GM19452 (cell line): ENCODE measurements at regions not wholly inside any gene's neighbourhood (a gene's known extent, or its start where the extent isn't known, plus 50 kb on each side); places are given as distances from the start of the nearest gene placed in this dataset.

ENCODE experiments used
- ATAC-seq: cut with Tn5 transposase; IDR thresholded peaks from one replicate; pipeline ENCODE4 v1.9.1; 2021; ENCODE audit not compliant: unreplicated experiment

DNA sequence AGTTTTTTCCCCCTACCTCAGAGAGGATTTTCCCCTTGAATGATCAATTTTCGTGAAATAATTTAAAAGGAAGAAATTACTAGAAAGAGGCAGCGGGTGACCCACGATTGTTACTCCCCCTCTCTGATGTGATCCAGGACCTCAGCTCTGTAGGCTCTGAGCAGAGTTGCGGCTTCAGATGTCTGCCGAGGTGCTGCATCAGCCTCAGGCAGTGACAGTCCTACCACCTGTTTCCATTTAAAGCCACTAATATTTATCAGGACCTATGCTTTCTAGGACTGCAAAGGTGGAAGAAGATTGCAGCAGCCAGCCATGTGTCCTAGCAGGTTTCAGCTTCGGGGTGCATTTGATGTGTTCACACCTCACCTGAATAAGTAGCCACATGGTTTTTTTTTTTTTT is 294.8 kb upstream of the C2CD4B start:
- ATAC-seq, result no peak

DNA sequence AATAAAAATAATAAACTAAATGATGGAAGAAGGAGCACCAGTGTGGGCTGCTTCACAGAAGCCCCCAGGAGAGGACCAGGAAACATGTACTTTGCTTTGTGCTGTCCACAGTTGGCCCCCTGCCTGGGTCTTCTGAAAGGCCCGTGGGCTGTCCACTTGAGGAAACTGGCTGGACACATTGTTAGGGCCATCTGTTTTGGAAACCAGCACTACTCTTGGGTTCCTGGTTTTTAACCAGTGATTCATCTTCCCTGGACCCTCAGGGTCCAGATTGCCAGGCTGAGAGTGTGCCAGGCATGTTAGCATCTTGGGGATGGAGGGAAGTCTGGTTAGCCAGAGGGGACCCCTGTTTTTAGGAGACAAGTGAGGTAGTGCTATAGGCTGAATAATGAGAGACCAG is 297.2 kb upstream of the C2CD4B start:
- no peak for ATAC-seq

DNA sequence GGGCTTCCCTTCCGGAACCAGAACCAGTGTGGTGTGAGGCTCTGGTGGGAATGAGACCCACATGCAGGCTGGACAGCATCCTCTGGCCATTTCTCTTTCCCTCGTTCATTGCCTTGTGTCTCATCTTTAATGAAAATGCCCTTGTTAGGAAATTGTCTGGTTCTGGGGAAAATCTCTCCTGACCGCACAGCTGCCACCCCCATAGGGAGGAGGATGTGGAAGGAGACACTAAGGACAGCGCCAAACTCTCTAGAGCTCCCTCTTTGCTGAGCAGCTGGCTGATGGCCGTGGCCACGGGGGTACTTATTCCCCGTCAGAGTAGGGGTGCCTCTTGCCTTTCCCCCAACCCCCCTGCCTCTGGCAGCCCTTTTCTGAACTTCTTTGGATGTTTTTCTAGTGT is 297.6 kb upstream of the C2CD4B start:
- no peak for ATAC-seq

DNA sequence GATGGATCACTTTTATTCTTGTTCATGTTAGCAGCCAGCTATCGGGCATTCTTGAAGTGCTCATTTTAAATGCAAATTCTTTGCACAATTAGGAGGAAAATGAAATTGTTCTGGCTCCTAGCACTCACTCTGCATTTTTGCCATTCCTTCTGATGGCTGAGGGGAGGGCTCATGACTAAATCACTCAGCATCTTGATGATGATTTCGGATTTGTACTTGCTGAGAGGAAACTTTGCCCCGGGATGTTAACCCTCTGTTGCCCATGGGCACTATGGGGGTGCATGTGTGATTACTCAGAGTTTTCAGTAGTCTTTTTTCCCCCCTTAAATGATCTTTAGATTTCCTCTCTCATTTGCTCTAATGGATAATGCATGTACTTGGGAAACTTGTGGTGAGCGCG is 299.6 kb upstream of the C2CD4B start:
- no peak for ATAC-seq

DNA sequence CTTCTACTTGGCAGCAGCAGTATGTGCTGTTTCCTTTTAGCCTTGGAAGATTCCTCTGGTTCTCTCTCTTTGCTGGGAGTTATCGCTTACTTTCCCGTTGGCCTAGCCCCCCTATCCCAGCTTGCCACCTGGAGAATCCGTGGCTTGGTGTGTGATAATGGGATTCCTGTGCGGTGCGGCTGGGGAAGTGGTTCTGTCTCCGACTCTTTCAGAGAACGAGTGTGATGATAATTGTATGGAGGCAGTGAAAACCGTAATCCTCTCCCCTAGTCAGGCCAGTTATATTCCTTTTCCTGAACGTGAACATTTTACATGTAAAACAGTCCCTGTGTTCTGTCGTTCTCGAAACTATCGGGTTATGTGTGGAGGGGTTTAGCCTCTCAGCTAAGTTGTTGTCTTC is 300.1 kb upstream of the C2CD4B start:
- ATAC-seq, result no peak

DNA sequence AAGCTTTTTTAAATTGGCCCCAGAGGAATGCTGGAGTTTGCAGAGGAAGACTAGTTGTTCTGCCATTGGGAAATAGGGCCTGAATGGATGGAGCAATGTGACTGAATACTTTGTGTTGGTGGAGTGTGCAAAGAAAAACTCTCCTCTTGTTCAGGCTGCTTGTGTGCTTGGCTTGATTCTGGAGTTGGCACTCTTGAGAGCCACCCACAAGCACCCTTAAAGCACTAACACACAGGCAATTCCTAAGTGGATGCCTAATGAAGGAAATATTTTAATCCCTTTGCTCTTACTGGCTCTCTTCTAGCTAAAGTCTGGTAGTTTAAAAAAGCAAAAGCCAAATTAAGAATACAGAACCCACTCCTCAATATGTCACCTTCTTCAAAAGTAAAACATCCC is 304.4 kb upstream of the C2CD4B start:
- no peak for ATAC-seq

DNA sequence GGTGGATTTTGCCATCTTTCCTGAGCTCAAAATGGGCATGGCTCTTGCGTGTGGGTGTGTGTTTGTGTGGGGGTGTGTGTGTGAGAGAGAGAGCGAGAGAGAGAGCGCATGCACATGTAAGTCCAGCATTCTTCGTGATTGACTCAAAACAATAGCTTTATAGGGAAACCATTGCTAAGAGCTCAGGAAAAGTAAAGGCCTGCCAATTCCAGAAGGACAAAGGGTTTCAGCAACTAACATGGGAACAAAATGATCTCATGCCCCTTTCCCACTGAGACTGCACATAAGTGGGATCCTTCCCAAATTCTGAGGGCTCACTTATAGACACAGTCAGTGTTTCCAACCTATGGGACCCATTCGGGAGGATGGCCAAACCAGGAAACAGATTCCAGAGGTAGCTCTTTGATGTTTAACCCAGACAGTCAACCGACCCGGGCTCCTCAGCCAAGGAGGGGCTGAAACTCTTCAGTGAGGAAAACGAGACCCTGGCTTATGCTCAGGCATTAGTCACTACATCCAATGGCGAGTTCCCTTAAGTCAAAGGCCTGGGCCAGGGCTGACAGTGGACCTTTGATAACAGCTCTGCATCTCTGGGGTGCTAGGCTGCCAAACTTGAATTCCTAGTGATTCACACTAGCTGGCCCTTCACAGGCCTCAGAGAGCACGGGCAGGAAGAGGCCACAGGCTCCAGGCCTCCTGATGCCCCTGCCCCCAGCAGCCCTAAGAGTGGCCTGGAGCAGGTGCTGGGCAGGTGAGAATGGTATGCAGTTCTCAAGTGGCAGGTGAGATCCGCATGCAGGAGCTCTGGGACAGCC is 305.0 kb upstream of the C2CD4B start:
- no peak for ATAC-seq

DNA sequence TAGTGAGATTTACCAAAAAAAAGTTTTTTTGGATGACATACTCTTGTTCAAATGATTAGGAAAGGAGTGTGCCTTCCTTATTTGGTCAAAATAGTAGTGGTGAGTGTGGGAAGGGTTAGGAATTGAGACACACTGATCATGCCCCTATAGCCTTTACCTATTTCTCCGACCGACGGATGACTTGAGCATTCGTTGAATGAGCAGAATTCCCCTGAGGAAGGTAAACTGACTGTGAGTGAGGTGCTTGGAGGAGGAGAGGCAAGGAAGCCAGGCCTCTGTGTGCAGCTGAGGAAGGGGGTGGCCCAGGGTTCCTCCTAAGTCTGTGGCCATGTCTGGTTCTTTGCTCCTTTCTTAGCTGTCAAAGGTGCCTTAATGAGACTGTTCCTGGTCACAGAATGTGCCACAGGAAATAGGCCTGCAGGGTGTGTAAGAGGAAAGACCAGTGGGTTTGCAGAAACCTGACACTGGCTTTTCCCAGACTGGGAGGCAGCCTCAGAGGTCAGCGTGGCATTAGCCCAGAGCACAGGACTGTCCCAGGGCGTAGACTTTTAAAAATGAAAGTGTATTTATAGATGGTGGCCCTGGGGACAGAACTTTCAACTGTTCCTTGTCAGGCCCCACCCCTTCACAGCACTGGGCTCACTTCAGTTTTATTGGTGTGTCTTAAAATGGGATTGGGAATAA is 307.7 kb upstream of the C2CD4B start:
- no peak for ATAC-seq

DNA sequence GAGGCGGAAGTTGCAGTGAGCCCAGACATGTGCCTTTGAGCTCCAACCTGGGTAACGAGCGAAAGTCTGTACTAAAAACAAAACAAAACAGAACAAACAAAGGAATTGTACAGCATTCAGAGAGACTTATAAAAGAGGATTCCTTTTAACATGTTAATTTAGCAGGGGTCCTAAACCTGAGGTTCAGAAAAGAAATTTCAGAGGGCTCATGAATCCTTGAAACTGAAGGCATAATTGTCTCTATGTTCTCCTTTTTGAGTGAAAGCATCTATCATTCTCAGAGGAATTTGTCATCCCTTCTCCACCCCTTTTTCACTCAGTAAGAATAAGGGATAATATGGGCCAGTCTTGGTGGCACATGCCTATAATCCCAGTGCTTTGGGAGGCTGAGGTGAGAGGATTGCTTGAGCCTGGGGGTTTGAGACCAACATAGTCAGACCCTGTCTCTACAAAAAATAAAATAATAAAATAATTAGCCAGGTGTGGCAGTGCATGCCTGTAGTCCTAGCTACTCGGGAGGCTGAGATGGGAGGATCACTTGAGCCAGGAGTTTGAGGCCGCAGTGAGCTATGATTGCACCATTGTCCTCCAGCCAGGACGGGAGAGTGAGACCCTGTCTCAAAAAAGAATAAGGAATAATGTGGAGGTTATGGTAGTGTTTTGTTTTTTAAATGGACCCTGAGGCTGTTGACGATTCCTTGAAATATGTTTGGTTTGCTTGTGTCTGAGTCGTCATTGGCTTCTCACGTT is 309.1 kb upstream of the C2CD4B start:
- no peak for ATAC-seq

DNA sequence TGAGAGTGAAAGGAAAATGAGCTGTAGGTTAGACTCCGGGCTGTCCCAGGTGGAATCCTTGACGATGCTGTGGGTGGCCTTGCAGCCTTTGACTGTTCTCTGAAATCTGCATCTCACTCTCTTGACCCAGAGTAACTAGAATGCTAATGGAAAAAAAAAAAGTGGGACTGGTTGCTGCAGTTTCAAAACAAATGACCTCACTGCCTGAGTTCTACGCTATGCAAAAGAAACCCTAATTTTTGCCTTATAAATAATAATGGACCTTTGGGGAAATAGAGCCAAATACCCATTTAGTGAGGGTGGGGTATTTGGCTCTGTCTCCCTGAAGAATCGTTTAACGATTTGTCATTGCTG is 309.7 kb upstream of the C2CD4B start:
- no peak for ATAC-seq

DNA sequence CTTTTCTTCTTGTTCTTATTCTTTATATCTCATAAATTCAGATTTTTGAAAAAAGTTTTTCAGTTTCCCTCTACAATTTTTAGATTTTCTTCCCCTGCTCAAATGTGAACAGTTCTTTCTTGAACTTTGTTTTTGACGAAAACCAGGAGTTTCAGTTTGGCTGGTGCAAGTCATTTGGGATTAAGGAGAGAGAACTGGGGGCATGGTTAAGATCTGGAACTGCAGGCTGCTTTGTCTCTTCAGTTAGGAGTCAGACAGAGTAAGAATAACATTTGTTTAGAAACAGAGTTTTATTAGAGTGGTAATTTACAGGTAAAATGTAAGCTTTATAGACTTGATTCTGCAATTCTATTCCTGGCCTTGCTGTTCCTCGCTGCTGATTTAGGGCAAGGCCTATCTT is 310.5 kb upstream of the C2CD4B start:
- no peak for ATAC-seq

DNA sequence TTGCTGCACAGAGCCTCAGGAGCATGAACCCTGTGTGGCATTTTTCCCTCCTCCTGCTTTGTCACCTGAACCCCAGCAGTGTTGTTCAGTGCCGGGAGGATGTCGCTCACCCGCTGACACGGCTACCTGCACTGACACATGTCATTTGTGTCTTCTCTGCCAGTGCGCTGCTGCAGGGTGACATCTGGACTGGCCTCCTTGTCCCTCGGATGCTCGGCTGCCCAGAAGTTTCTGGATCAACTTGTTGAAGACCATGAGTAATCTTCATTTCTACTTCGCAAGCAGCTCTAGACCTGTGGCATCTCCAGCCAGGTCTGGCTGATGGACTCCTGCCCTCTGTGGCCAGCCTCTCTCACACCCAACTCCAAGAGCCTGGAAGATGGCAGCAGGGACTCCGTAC is 311.1 kb upstream of the C2CD4B start:
- ATAC-seq, result no peak

DNA sequence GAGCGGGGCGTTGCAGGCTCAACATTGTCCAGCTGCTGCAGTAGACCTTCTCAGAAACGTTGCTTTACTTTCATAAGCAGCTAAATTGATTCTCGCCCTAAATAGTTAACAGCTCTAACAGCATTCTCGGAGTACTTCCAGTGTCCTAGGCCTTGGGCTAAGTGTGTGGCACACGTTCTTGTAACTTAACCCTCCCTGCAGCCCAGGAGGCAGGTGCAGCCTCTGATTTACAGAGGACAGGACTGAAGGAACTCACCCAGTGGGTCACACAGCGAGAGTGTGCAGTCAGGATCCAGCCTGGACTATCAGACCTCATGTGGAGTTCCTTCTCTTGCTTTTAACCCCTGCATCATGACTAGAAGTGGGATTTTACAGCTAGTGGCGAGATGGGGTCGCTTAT is 312.8 kb upstream of the C2CD4B start:
- ATAC-seq, result no peak

DNA sequence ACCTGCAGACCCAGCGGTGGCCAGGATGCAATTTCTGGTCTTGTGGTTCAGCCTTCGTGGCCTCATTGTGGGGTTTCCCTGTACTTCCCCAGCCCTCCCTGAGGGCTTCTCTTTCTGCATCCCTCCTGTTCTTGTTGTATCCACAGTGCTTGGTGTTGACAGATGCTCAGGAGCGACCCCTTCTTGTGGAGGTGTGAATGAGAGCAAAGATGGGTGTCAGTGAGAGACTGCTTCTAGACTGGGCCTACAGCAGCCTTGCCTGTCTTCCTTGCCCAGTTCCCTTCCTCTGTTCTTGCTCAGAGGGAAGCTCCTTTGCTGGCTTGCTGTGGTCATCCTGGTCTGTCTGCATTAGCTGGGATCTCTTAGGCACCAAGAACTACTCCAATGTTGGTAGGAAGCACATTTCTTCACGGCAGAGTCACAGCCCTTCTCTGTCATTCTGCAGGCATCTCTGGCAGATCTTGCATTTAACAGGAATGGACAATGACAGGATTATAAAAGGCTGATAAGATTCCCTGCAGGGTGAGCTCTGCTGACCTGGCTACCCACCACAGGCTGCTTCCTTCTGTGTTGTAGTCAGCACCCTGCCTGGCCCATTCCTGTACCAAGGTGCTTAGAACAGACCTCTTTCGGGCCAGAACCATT is 317.8 kb upstream of the C2CD4B start:
- peak; percentile 56 for ATAC-seq

DNA sequence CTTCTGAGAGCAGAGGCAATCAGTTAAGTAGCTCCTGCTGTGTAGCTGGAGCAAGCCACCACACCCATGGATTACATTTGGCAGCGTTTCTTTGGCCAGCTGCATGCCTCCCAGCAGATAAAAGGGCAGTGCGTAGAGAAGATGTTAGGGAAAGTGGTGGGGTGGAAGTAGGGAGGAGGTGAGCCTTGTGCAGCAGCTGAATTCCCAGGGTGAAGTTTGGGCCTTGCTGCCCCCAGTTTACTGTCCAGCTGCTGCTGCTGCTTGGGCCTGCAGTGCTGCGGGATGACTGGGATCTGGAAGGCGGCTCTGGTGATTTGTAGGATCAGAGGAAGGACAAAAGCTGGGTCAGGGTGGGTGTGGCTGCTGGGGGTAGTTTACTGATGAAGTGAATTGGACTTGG is 318.7 kb upstream of the C2CD4B start:
- no peak for ATAC-seq

DNA sequence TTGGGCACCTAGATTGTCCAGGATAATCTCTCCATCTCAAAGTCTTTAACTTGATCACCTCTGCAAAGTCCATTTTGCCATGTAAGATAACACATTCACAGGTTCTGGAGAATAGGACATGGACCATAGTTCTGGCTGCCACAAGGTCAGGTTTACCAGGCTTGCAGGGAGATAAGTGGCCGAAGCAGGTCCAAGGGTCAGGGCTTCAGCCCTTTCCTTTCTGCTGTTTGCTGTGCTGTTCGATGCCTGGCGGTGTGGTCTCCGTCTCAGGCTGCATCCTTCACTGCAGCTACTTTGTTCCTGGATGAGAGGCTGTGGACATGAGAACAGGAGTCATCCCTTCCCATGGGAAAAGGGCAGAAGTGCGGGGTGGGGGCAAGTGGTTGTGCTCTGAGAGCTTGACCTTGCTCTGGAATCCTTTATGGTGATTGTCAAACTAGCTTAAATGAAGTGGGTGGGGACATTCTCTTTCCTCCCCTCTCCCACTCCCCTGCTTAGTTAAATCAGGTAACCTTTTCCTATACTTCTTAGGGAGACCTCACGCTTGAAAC is 320.2 kb upstream of the C2CD4B start:
- ATAC-seq, result no peak

DNA sequence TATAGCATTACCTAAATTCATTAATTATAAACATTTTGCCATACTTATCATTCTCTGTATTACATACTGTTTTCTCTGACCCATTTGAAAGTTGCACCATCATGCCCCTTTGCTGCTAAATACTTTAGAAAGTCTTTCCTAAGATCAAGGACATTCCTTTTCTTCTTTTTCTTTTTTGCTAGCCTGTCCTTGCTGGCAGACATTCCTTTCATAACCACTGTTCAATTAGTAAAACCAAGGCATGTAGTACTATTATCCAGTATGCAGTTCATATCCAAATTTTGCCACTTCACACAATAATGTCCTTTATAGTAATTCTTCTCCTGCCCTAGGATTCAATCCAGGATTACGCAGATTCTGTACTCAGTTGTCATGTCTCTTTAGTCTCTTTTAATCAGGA is 321.0 kb upstream of the C2CD4B start:
- no peak for ATAC-seq

DNA sequence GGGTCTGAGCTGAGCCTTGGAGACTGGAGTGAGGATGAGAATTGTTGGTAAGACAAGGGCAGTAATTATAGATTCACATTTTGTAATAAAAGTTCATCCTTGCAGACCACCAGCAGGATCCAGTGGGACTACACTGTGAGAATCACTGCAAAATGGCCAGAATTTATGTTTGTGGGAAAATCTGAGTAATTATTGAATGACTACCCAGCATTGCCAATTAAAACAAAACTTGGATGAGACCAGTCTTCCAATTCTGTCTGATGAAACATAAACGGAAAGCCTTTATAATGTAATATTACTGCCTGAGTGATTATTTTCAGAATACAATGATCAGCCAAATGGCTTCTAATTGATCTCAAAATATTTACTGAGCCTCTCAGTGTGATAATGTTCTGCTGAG is 323.3 kb upstream of the C2CD4B start:
- ATAC-seq, result no peak

DNA sequence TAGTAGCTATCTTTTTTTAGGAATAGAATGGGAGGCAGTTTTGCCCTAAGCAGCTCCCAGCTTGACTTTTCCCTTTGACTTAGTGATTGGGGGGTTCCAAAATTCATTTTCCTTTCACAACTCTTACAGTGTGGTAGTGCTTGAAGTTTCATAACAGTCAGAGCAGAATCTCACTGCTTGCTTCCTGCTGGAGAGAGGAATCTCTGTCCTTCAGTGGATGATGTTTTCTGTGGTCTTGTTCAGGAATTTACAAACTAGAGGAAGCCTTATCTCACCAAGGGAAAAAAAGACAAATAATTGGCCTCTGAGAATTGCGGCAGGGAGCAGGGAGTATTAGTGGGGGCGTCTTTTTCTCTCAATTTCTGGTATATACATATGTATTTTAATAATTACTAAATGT is 326.6 kb upstream of the C2CD4B start:
- ATAC-seq, result no peak

DNA sequence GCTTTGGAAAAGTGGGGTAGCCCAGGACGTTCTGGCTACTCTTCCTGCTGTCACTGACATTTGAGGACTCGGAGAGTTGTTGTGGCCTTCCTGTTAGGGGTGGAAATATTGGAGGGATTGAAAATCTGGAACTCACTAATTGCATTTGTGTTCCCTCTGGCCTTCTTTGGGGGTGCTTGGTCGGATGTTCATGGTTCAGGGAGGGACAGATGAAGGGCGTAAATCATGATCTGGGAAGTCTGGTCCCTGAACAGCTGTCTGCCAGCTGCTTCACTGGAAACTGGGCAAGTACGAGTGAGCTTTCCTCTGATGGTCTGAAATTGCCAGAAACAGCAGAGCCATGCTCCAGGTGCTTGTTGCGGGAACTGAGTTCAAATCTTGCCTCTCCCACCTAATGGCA is 327.8 kb upstream of the C2CD4B start:
- ATAC-seq, result no peak

DNA sequence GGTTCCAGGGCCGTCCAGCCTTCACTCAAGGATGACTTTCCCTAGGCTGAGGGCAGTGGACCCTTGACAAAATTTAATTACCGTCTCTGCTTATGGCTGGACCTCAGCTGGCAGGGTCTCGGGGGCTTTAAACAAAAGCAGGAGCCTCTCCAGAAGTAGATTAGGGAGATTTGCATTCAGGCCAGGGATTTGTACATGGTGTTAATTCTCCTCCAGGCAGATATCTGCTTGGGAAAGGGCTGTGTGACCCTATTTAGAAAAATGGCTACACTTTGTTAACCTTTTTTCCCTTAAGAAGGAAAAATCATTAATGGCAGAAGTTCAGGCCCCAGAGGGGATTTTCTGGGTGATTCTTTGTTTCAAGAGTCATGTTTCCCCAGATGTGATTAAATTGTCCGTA is 329.1 kb upstream of the C2CD4B start:
- ATAC-seq, result no peak
